Transverse colon (tissue), 4 donors: ENCODE measurements at regions not wholly inside any gene's neighbourhood (a gene's known extent, or its start where the extent isn't known, plus 50 kb on each side); places are given as distances from the start of the nearest gene placed in this dataset.

Source experiments
- DNase-seq: peaks from one replicate; pipeline ENCODE4 v3.0.0-alpha.2; 2019
- H3K27ac ChIP-seq, 4 donors: fragments of 200-600 bp; sonication (generic); 2 replicates each; pipeline ENCODE4 v1.5.1; 2016 to 2018; ENCODE audit warnings: inconsistent platforms in 4 of 4
- H3K27me3 ChIP-seq: fragments of 200-600 bp; sonication (generic); 2 replicates; pipeline ENCODE4 v1.5.1; 2017; ENCODE audit warnings: inconsistent platforms
- H3K36me3 ChIP-seq, 4 donors: fragments of 200-600 bp; sonication (generic); 2 replicates each; pipeline ENCODE4 v1.5.1; 2017 to 2019; ENCODE audit warnings: inconsistent platforms in 4 of 4
- H3K4me1 ChIP-seq, 4 donors: fragments of 200-600 bp; sonication (generic); 2 replicates each; pipeline ENCODE4 v1.5.1; 2017 to 2020; ENCODE audit warnings: inconsistent platforms in 4 of 4
- H3K4me3 ChIP-seq, 4 donors: fragments of 200-600 bp; sonication (generic); 1 replicate in 1 of 4; 2 replicates in 3 of 4; pipeline versions ENCODE4 v1.5.1 to v1.6.1; 2017 to 2019; ENCODE audit warnings: inconsistent platforms in 4 of 4
- H3K9me3 ChIP-seq, 2 donors: fragments of 200-600 bp; sonication (generic); 2 replicates each; pipeline ENCODE4 v1.5.1; 2017 to 2019; ENCODE audit warnings: inconsistent platforms in 2 of 2
- CTCF ChIP-seq, 5 experiments: fragments of 200-600 bp in 3 of 5; fragments of 450-650 bp in 2 of 5; sonication (generic) in 3 of 5; IDR thresholded peaks; 1 replicate in 2 of 5; 2 replicates in 3 of 5; pipeline ENCODE4 v1.5.1; 2016 to 2017; ENCODE audit warnings: antibody characterized with exemption in 5 of 5, inconsistent platforms in 3 of 5, mild to moderate bottlenecking in 2 of 5, moderate library complexity in 1 of 5
- EP300 ChIP-seq: sonication (generic); formaldehyde crosslinking; IDR thresholded peaks from one replicate; pipeline ENCODE4 v1.6.1; 2017; ENCODE audit warnings: antibody characterized with exemption, low read depth
- POLR2A ChIP-seq: fragments of 450-650 bp; IDR thresholded peaks from one replicate; pipeline ENCODE4 v1.6.1; 2016; ENCODE audit warnings: antibody characterized with exemption, mild to moderate bottlenecking, moderate library complexity
- POLR2AphosphoS5 ChIP-seq, 3 donors: sonication (generic); formaldehyde crosslinking; IDR thresholded peaks; one replicate each; pipeline ENCODE4 v1.6.1; 2016; ENCODE audit warnings: antibody characterized with exemption in 3 of 3
- WGBS, 2 donors: methylation state at CpG; one replicate each; pipeline ENCODE4 v1.1.5; 2018; ENCODE audit warnings: low coverage in 1 of 2; 5-methylcytosine and 5-hydroxymethylcytosine counted together
- in situ Hi-C, 4 donors: fragments of 200-750 bp; cut with MboI; loops; one replicate each; pipeline versions ENCODE4 v1.15.0 to v1.15.1; 2017; ENCODE audit warnings: low sequenced_read_pairs in 3 of 4, low pct_ligation_motif_present in 1 of 4, low pct_unique_long_range_greater_than_20kb in 1 of 4
- intact Hi-C: fragments of 100-400 bp; cut with DNase I; formaldehyde crosslinking; loops from one replicate; pipeline ENCODE4 v1.15.1; 2023; ENCODE audit warnings: low total_unique reads

DNA sequence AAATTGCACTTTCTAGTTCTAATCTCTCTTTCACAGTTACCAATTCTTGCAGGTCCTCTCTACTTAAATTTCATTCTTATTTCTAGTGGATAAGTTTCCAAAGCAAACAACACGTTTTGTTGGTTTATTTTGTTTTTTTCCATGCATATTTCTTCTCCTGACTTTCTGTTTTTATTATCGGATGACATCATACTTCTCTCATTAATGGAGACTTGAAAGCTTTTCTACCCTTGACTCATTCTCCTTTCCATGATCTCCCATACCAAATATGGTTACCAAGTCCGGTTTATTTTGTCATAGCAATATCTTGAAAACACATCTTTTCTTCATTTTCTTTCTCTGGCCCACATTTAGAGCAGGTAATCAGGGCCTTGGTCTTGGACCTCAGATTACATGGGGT is 796.5 kb downstream of the GALC start:
- Histone ChIP-seq H3K27me3 (no peaks in the 10 kb centered on the region), H3K9me3 (peaks cover 0 to 9% of the 10 kb centered on the region in 2 donors), H3K36me3 (no peaks in the 10 kb centered on the region), H3K27ac (no peak overlapping the region), H3K4me3 (no peak overlapping the region), H3K4me1 (no peaks in the 10 kb centered on the region)
- WGBS, 2 donors, result 67 to 70% methylated on average over 3 of the region's 3 CpGs
- intact Hi-C loops (no loop called here), in situ Hi-C loops (no loop called here)
- TF ChIP-seq POLR2A (no peak), EP300 (no peak), CTCF (IDR thresholded peaks at IDR 0.05) (no peak), POLR2AphosphoS5 (IDR thresholded peaks at IDR 0.05) (no peak)
- DNase-seq, result no peak

- in situ Hi-C loops, result no loop called here
- 88 to 92% methylated on average over 4 of the region's 4 CpGs for WGBS, 2 donors
Measured at GRCh38 chr14:87187786-87188185, 805.2 kb downstream of the GALC start.

DNA sequence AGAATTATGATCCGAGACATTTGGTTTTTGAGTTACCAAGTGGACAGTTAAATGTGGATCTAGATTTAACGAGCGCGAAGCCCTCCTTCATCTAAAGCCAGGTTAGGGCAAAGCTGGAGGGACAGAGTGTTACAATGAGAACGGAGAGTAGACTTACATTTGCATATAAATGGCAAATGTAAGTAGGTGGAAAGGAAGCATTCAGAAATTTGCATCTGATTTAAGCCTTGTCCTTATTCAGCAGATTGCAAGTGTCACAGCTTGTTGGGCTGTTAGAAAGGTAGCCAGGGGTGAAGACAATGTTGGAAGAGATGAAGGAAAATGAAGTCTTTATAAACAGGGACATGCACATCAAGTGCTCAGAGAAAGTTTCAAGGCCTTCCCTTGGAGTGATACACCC is 806.2 kb downstream of the GALC start:
- Histone ChIP-seq H3K36me3 (no peaks in the 10 kb centered on the region), H3K9me3 (peaks cover 0 to 6% of the 10 kb centered on the region in 2 donors), H3K27me3 (no peaks in the 10 kb centered on the region), H3K4me1 (no peaks in the 10 kb centered on the region), H3K4me3 (no peak overlapping the region), H3K27ac (no peak overlapping the region)
- intact Hi-C loops (no loop called here), in situ Hi-C loops (no loop called here)
- 70 to 73% methylated on average over 5 of the region's 5 CpGs for WGBS, 2 donors
- no peak for DNase-seq
- TF ChIP-seq CTCF (IDR thresholded peaks at IDR 0.05), result no peak
- no peak for TF ChIP-seq POLR2AphosphoS5 (IDR thresholded peaks at IDR 0.05)
- no peak for TF ChIP-seq POLR2A
- no peak for TF ChIP-seq EP300

More at GRCh38 chr14:87187786-87188185, 805.2 kb downstream of the GALC start:
- no peak for TF ChIP-seq CTCF (IDR thresholded peaks at IDR 0.05)
- TF ChIP-seq POLR2AphosphoS5 (IDR thresholded peaks at IDR 0.05), result no peak
- TF ChIP-seq POLR2A, result no peak
- TF ChIP-seq EP300, result no peak
- Histone ChIP-seq H3K4me3 (no peak overlapping the region), H3K27me3 (no peaks in the 10 kb centered on the region), H3K27ac (no peak overlapping the region), H3K36me3 (no peaks in the 10 kb centered on the region), H3K4me1 (no peaks in the 10 kb centered on the region), H3K9me3 (peaks cover 0 to 6% of the 10 kb centered on the region in 2 donors)
- intact Hi-C loops, result no loop called here
- DNase-seq, result no peak

DNA sequence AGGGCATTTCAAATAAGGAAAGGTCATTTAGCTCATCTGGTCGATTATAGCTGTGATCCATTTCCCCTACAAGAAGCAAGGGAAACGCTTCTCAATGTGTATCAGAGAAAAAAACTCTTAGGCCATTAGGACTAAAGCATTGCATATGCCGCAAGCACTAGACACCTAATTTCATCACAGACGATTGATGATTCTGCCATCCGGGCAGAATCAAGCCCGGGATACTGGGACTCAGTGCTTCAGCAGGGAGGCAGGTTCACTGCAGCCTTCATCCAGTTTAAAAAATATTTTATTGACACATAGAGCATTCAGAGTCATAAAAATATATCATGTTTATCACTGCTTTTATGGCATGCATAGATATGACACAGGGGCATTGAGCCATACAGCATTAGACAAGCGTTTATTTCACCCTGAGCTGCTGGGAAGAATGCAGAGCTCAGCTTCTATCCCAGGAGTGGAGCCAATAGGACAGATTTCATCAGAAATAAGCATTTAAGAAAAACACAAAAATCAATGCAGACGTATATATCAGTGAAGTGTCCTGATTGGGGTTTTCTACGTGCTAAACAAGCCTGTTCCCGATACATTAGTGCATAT is 806.9 kb downstream of the GALC start:
- H3K27ac ChIP-seq, result no peak overlapping the region
- H3K27me3 ChIP-seq, result no peaks in the 10 kb centered on the region
- TF ChIP-seq EP300 (no peak), POLR2A (no peak), POLR2AphosphoS5 (IDR thresholded peaks at IDR 0.05) (no peak), CTCF (IDR thresholded peaks at IDR 0.05) (no peak)
- no peaks in the 10 kb centered on the region for H3K4me1 ChIP-seq
- intact Hi-C loops, result no loop called here
- H3K9me3 ChIP-seq, result no peaks in the 10 kb centered on the region
- H3K4me3 ChIP-seq, result no peak overlapping the region
- no peaks in the 10 kb centered on the region for H3K36me3 ChIP-seq
- WGBS, 2 donors, result 35 to 44% methylated on average over 8 to 10 of the region's 10 CpGs
- in situ Hi-C loops, result no loop called here
- no peak for DNase-seq
